IMR-90 (cell line): ENCODE measurements at regions not wholly inside any gene's neighbourhood (a gene's known extent, or its start where the extent isn't known, plus 50 kb on each side); places are given as distances from the start of the nearest gene placed in this dataset.

Experiments
- ATAC-seq: fragments of 200-7000 bp; cut with Tn5 transposase; 2 replicates; pipeline ENCODE4 v1.9.1; 2020; ENCODE audit warnings: low read depth, mild to moderate bottlenecking, moderate library complexity
- BruUV-seq: library from RNA; stranded (reverse); fragments of 400-500 nt; replicated peaks from 2 replicates; lab custom pipeline; 2021; lab: Mats Ljungman, UMichigan
- CTCF ChIA-PET: fragments of 300-600 bp; formaldehyde crosslinking; extraction: SDS; loops from one replicate; lab custom pipeline; 2021; ENCODE audit warnings: antibody characterized with exemption; lab: Yijun Ruan, JAX
- POLR2A ChIA-PET: fragments of 300-600 bp; sonication (Branson Sonifier 250); formaldehyde crosslinking; loops from one replicate; lab custom pipeline; 2022; ENCODE audit warnings: antibody characterized with exemption; ENCODE audit not compliant: unreplicated experiment; lab: Charles Lee
- DNase-seq: peaks from one replicate; pipeline ENCODE4 v3.0.0; 2013
- H2AFZ ChIP-seq: replicated peaks from 2 replicates; pipeline ENCODE3; 2013; ENCODE audit warnings: low read length, mild to moderate bottlenecking; ENCODE audit not compliant: poor library complexity
- H2AK5ac ChIP-seq: 2 replicates; pipeline ENCODE4 v1.6.1; 2013; ENCODE audit warnings: low read depth, low read length, inconsistent platforms
- H2AK9ac ChIP-seq: replicated peaks from 2 replicates; pipeline ENCODE3; 2013; ENCODE audit warnings: mild to moderate bottlenecking, low read depth, low read length, moderate library complexity; ENCODE audit not compliant: poor library complexity
- H2BK120ac ChIP-seq: 2 replicates; pipeline ENCODE4 v1.6.1; 2013; ENCODE audit warnings: low read depth, low read length, inconsistent platforms
- H2BK15ac ChIP-seq: 3 replicates; pipeline ENCODE4 v1.6.1; 2013; ENCODE audit warnings: low read depth, low read length, inconsistent platforms
- H2BK20ac ChIP-seq: 2 replicates; pipeline ENCODE4 v1.6.1; 2013; ENCODE audit warnings: low read depth, mild to moderate bottlenecking, inconsistent platforms, low read length, moderate library complexity
- H2BK5ac ChIP-seq: 2 replicates; pipeline ENCODE4 v1.6.1; 2013; ENCODE audit warnings: mild to moderate bottlenecking, low read depth, low read length, inconsistent platforms; ENCODE audit not compliant: poor library complexity, severe bottlenecking
- H3K14ac ChIP-seq: replicated peaks from 2 replicates; pipeline ENCODE4 v1.6.1; 2013; ENCODE audit warnings: low read depth, low read length, inconsistent platforms
- H3K18ac ChIP-seq: 2 replicates; pipeline ENCODE4 v1.6.1; 2013; ENCODE audit warnings: low read depth, low read length, control low read depth
- H3K23ac ChIP-seq: 2 replicates; pipeline ENCODE4 v1.6.1; 2013; ENCODE audit warnings: low read depth, low read length, inconsistent platforms
- H3K27ac ChIP-seq: 2 replicates; pipeline ENCODE4 v1.5.1; 2013; ENCODE audit warnings: mild to moderate bottlenecking, control low read depth, low read length; ENCODE audit not compliant: insufficient read depth
- H3K27me3 ChIP-seq: 2 replicates; pipeline ENCODE4 v1.6.1; 2013; ENCODE audit warnings: low read length; ENCODE audit not compliant: control insufficient read depth, insufficient read depth
- H3K36me3 ChIP-seq: 2 replicates; pipeline ENCODE4 v1.6.1; 2013; ENCODE audit warnings: low read length, mixed read lengths; ENCODE audit not compliant: control insufficient read depth, insufficient read depth
- H3K4ac ChIP-seq: 2 replicates; pipeline ENCODE4 v1.6.1; 2013; ENCODE audit warnings: low read depth, low read length, inconsistent platforms
- H3K4me1 ChIP-seq: 2 replicates; pipeline ENCODE4 v1.6.1; 2013; ENCODE audit warnings: low read length, mixed read lengths; ENCODE audit not compliant: control insufficient read depth, insufficient read depth
- H3K4me2 ChIP-seq: 2 replicates; pipeline ENCODE4 v1.6.1; 2013; ENCODE audit warnings: low read depth, mild to moderate bottlenecking, control low read depth, low read length, moderate library complexity
- H3K4me3 ChIP-seq: 2 replicates; pipeline ENCODE4 v1.5.1; 2013; ENCODE audit warnings: low read depth, mild to moderate bottlenecking, control low read depth, low read length, moderate library complexity; ENCODE audit not compliant: insufficient read depth
- H3K56ac ChIP-seq: 2 replicates; pipeline ENCODE4 v1.6.1; 2013; ENCODE audit warnings: low read length, inconsistent platforms; ENCODE audit not compliant: insufficient read depth; ENCODE audit errors: extremely low read depth
- H3K79me1 ChIP-seq, 2 experiments: 2 replicates each; pipeline ENCODE4 v1.6.1; 2013; ENCODE audit warnings: low read length in 2 of 2, inconsistent platforms in 1 of 2, low read depth in 1 of 2
- H3K9ac ChIP-seq: 2 replicates; pipeline ENCODE4 v1.6.1; 2013; ENCODE audit warnings: low read depth, low read length, control low read depth
- H3K9me1 ChIP-seq: 2 replicates; pipeline ENCODE4 v1.6.1; 2013; ENCODE audit warnings: low read length, inconsistent platforms; ENCODE audit not compliant: insufficient read depth
- H3K9me3 ChIP-seq: 2 replicates; pipeline ENCODE4 v1.6.1; 2013; ENCODE audit warnings: low read length; ENCODE audit not compliant: control insufficient read depth, insufficient read depth
- H4K20me1 ChIP-seq: 2 replicates; pipeline ENCODE4 v1.6.1; 2013; ENCODE audit warnings: low read length, inconsistent platforms; ENCODE audit not compliant: insufficient read depth
- H4K5ac ChIP-seq: 2 replicates; pipeline ENCODE4 v1.6.1; 2013; ENCODE audit warnings: mild to moderate bottlenecking, low read depth, low read length, control low read depth
- H4K8ac ChIP-seq, 2 experiments: 2 replicates each; pipeline ENCODE4 v1.6.1; 2013; ENCODE audit warnings: low read depth in 2 of 2, low read length in 2 of 2, control low read depth in 1 of 2, inconsistent platforms in 1 of 2
- H4K91ac ChIP-seq: 2 replicates; pipeline ENCODE4 v1.6.1; 2013; ENCODE audit warnings: low read depth, low read length, inconsistent platforms; ENCODE audit not compliant: insufficient read depth
- BHLHE40 ChIP-seq: fragments of 150-350 bp; IDR thresholded peaks from 2 replicates; pipeline ENCODE4 v1.6.1; 2016; ENCODE audit warnings: mild to moderate bottlenecking, low read depth, low read length
- WGBS, 2 experiments: methylation state at CpG; one replicate each; pipeline versions ENCODE4 v1.1.5 to v1.1.7; 2013; ENCODE audit warnings: missing lambda C conversion rate in 2 of 2; ENCODE audit not compliant: insufficient read length in 1 of 2; ENCODE audit errors: extremely low coverage in 2 of 2; 5-methylcytosine and 5-hydroxymethylcytosine counted together
- dilution Hi-C: fragments of 300-500 bp; cut with HindIII; formaldehyde crosslinking; loops from one replicate; pipeline ENCODE4 v1.14.3; 2018; ENCODE audit warnings: low sequenced_read_pairs; ENCODE audit not compliant: unreplicated experiment
- in situ Hi-C: fragments of 300-500 bp; cut with MboI; formaldehyde crosslinking; loops from 3 replicates; pipeline ENCODE4 v1.14.3; 2019; ENCODE audit warnings: low sequenced_read_pairs, inconsistent platforms, mixed read lengths
- intact Hi-C: fragments of 100-400 bp; cut with micrococcal nuclease; formaldehyde crosslinking; loops from 2 replicates; pipeline ENCODE4 v1.10.0; 2022

GRCh38 chr11:11016068-11016467, 158.2 kb upstream of the ZBED5 start:
- no peak overlapping the region for H3K56ac ChIP-seq

More at GRCh38 chr11:11016068-11016467, 158.2 kb upstream of the ZBED5 start:
- H2AFZ ChIP-seq = no peak overlapping the region
- dilution Hi-C loops (no loop called here), in situ Hi-C loops (no loop called here), intact Hi-C loops (no loop called here)
- POLR2A ChIA-PET = no interaction called here
- H3K9me1 ChIP-seq = no peaks in the 10 kb centered on the region
- no peak for TF ChIP-seq BHLHE40
- CTCF ChIA-PET = interaction anchor here (0.7 to 1.8 kb wide), 3 partner anchors 11 to 224 kb away, joined by 3 to 8 read pairs (median 8); no protein-coding TSS in a partner anchor
- no peaks in the 10 kb centered on the region for H3K79me1 ChIP-seq
- H2BK120ac ChIP-seq = no peak overlapping the region
- H4K5ac ChIP-seq = no peak overlapping the region
- no peak overlapping the region for H3K14ac ChIP-seq
- H4K91ac ChIP-seq = no peak overlapping the region
- no peak overlapping the region for H2AK5ac ChIP-seq
- no peak overlapping the region for H3K4me3 ChIP-seq
- H3K36me3 ChIP-seq = no peaks in the 10 kb centered on the region
- ATAC-seq (no peak), DNase-seq (no peak)
- no peak overlapping the region for H4K8ac ChIP-seq
- peaks cover 38% of the 10 kb centered on the region for H3K27me3 ChIP-seq
- H4K20me1 ChIP-seq = no peaks in the 10 kb centered on the region
- H3K4ac ChIP-seq = no peak overlapping the region
- H3K18ac ChIP-seq = no peak overlapping the region
- H3K23ac ChIP-seq = no peak overlapping the region
- H2AK9ac ChIP-seq = no peak overlapping the region
- WGBS, 2 experiments = 100% methylated on average over 1 of the region's 2 CpGs; no CpG with 5 or more reads in 1 of the 2 experiments
- H3K9me3 ChIP-seq = no peaks in the 10 kb centered on the region
- no peak overlapping the region for H2BK5ac ChIP-seq
- BruUV-seq = no TSS peak
- H3K9ac ChIP-seq = no peak overlapping the region
- H2BK15ac ChIP-seq = no peak overlapping the region
- H3K27ac ChIP-seq = no peak overlapping the region
- H3K4me1 ChIP-seq = no peaks in the 10 kb centered on the region
- no peak overlapping the region for H2BK20ac ChIP-seq
- H3K4me2 ChIP-seq = no peak overlapping the region
